ENCODE measurements at regions not wholly inside any gene's neighbourhood (a gene's known extent, or its start where the extent isn't known, plus 50 kb on each side); places are given as distances from the start of the nearest gene placed in this dataset.

- DNase-seq (ENCODE audit: low read depth) = no peak
Measured at GRCh38 chr2:11922294-11922693, 175.9 kb downstream of the LPIN1 start.

- no peak for DNase-seq (ENCODE audit: low read depth)
Measured at GRCh38 chr2:11923935-11924334, 177.5 kb downstream of the LPIN1 start.

- DNase-seq (ENCODE audit: low read depth) = no peak
Measured at GRCh38 chr2:11925295-11926066, 179.0 kb downstream of the LPIN1 start.

- peak; percentile 7 for DNase-seq (ENCODE audit: low read depth)
Measured at GRCh38 chr2:11930211-11930761, 183.9 kb downstream of the LPIN1 start.

GRCh38 chr2:11932048-11932512 is 185.6 kb downstream of the LPIN1 start:
- DNase-seq (ENCODE audit: low read depth) = no peak

- no peak for DNase-seq (ENCODE audit: low read depth)
Measured at GRCh38 chr2:11932962-11933361, 186.5 kb downstream of the LPIN1 start.

GRCh38 chr2:11933854-11934253 is 187.4 kb downstream of the LPIN1 start:
- DNase-seq (ENCODE audit: low read depth) = no peak

- no peak for DNase-seq (ENCODE audit: low read depth)
Measured at GRCh38 chr2:11936761-11937160, 190.3 kb downstream of the LPIN1 start.

- no peak for DNase-seq (ENCODE audit: low read depth)
Measured at GRCh38 chr2:11938196-11938595, 191.8 kb downstream of the LPIN1 start.

- DNase-seq (ENCODE audit: low read depth) = no peak
Measured at GRCh38 chr2:11939523-11939922, 193.1 kb downstream of the LPIN1 start.

GRCh38 chr2:11940121-11940743 is 193.8 kb downstream of the LPIN1 start:
- no peak for DNase-seq (ENCODE audit: low read depth)

GRCh38 chr2:11940799-11941198 is 194.4 kb downstream of the LPIN1 start:
- DNase-seq (ENCODE audit: low read depth) = no peak

GRCh38 chr2:11941201-11942177 is 195.1 kb downstream of the LPIN1 start:
- DNase-seq (ENCODE audit: low read depth) = no peak

GRCh38 chr2:11942178-11942569 is 195.7 kb downstream of the LPIN1 start:
- no peak for DNase-seq (ENCODE audit: low read depth)

- DNase-seq (ENCODE audit: low read depth) = no peak
Measured at GRCh38 chr2:11944311-11944710, 197.9 kb downstream of the LPIN1 start.

- DNase-seq (ENCODE audit: low read depth) = no peak
Measured at GRCh38 chr2:11945139-11946126, 199.0 kb downstream of the LPIN1 start.

- DNase-seq (ENCODE audit: low read depth) = no peak
Measured at GRCh38 chr2:11947956-11948355, 201.5 kb downstream of the LPIN1 start.

GRCh38 chr2:11949732-11950523 is 203.5 kb downstream of the LPIN1 start:
- DNase-seq (ENCODE audit: low read depth) = no peak

- DNase-seq (ENCODE audit: low read depth) = no peak
Measured at GRCh38 chr2:11950896-11951295, 204.5 kb downstream of the LPIN1 start.

GRCh38 chr2:11951492-11951891 is 205.1 kb downstream of the LPIN1 start:
- peak; percentile 24 for DNase-seq (ENCODE audit: low read depth)
